DND-41 (cell line): ENCODE measurements at regions not wholly inside any gene's neighbourhood (a gene's known extent, or its start where the extent isn't known, plus 50 kb on each side); places are given as distances from the start of the nearest gene placed in this dataset.

Experiments used
- ATAC-seq: fragments of 200-7000 bp; cut with Tn5 transposase; 3 replicates; pipeline ENCODE4 v1.9.1; 2021; ENCODE audit warnings: low read depth; ENCODE audit not compliant: insufficient read depth
- DNase-seq: peaks from one replicate; pipeline ENCODE4 v3.0.0-alpha.2; 2020
- H2AFZ ChIP-seq: 2 replicates; pipeline ENCODE4 v1.6.0; 2012; ENCODE audit warnings: low read depth, low read length
- H3K27ac ChIP-seq: 2 replicates; pipeline ENCODE4 v1.5.1; 2012; ENCODE audit warnings: low read length, inconsistent platforms
- H3K27me3 ChIP-seq: fragments of 200-600 bp; sonication (generic); 2 replicates; pipeline ENCODE4 v1.6.0; 2012; ENCODE audit warnings: low read length, mild to moderate bottlenecking, inconsistent platforms; ENCODE audit not compliant: insufficient read depth, poor library complexity
- H3K36me3 ChIP-seq: 2 replicates; pipeline ENCODE4 v1.5.1; 2012; ENCODE audit warnings: low read length, inconsistent platforms; ENCODE audit not compliant: insufficient read depth
- H3K4me1 ChIP-seq: 2 replicates; pipeline ENCODE4 v1.5.1; 2012; ENCODE audit warnings: mild to moderate bottlenecking, low read length; ENCODE audit not compliant: insufficient read depth
- H3K4me2 ChIP-seq: 2 replicates; pipeline ENCODE4 v1.6.0; 2012; ENCODE audit warnings: mild to moderate bottlenecking, moderate library complexity, low read length, inconsistent platforms; ENCODE audit not compliant: insufficient read depth
- H3K4me3 ChIP-seq, 2 experiments: fragments of 200-600 bp in 1 of 2; shearing (Covaris generic) in 1 of 2; 2 replicates each; pipeline ENCODE4 v1.5.1; 2012 to 2016; ENCODE audit warnings: inconsistent platforms in 2 of 2, low read length in 2 of 2, mild to moderate bottlenecking in 2 of 2, low read depth in 1 of 2, moderate library complexity in 1 of 2
- H3K79me2 ChIP-seq: 2 replicates; pipeline ENCODE4 v1.6.0; 2012; ENCODE audit warnings: low read length, inconsistent platforms; ENCODE audit not compliant: insufficient read depth
- H3K9ac ChIP-seq: 2 replicates; pipeline ENCODE4 v1.6.0; 2012; ENCODE audit warnings: low read depth, mild to moderate bottlenecking, inconsistent platforms, low read length, moderate library complexity
- H3K9me3 ChIP-seq: 2 replicates; pipeline ENCODE4 v1.5.1; 2012; ENCODE audit warnings: low read length, moderate library complexity, mild to moderate bottlenecking, inconsistent platforms; ENCODE audit not compliant: insufficient read depth, severe bottlenecking
- H4K20me1 ChIP-seq: 2 replicates; pipeline ENCODE4 v1.6.0; 2012; ENCODE audit warnings: low read length; ENCODE audit not compliant: insufficient read depth
- CTCF ChIP-seq: IDR thresholded peaks from 2 replicates; pipeline ENCODE4 v1.5.1; 2012; ENCODE audit warnings: borderline replicate concordance, low read length, moderate library complexity, mild to moderate bottlenecking; ENCODE audit not compliant: poor library complexity, severe bottlenecking; ENCODE audit errors: extremely low read depth
- EZH2 ChIP-seq: IDR thresholded peaks from 3 replicates; pipeline ENCODE4 v1.6.1; 2012; ENCODE audit warnings: borderline replicate concordance, low read depth, mild to moderate bottlenecking, moderate library complexity, low read length, inconsistent platforms; ENCODE audit not compliant: severe bottlenecking

GRCh38 chr18:67276638-67277037 is 239.9 kb downstream of the DSEL start:
- Histone ChIP-seq H3K9ac (no peak overlapping the region), H3K27ac (no peak overlapping the region), H2AFZ (no peak overlapping the region), H3K36me3 (no peaks in the 10 kb centered on the region), H3K4me2 (no peak overlapping the region), H3K9me3 (no peaks in the 10 kb centered on the region), H3K4me1 (no peaks in the 10 kb centered on the region), H3K79me2 (no peaks in the 10 kb centered on the region), H3K4me3 (no peak overlapping the region), H4K20me1 (no peaks in the 10 kb centered on the region), H3K27me3 (no peaks in the 10 kb centered on the region)
- no peak for ATAC-seq
- no peak for TF ChIP-seq EZH2
- no peak for TF ChIP-seq CTCF
- DNase-seq = no peak

- Histone ChIP-seq H3K4me2 (no peak overlapping the region), H3K27ac (no peak overlapping the region), H3K27me3 (no peaks in the 10 kb centered on the region), H3K9ac (no peak overlapping the region), H3K9me3 (no peaks in the 10 kb centered on the region), H4K20me1 (no peaks in the 10 kb centered on the region), H3K79me2 (no peaks in the 10 kb centered on the region), H3K4me3 (no peak overlapping the region), H3K36me3 (no peaks in the 10 kb centered on the region), H3K4me1 (no peaks in the 10 kb centered on the region), H2AFZ (no peak overlapping the region)
- ATAC-seq (no peak), DNase-seq (no peak)
- TF ChIP-seq EZH2 (no peak), CTCF (no peak)
Measured at GRCh38 chr18:67273288-67273687, 243.2 kb downstream of the DSEL start.

DNA sequence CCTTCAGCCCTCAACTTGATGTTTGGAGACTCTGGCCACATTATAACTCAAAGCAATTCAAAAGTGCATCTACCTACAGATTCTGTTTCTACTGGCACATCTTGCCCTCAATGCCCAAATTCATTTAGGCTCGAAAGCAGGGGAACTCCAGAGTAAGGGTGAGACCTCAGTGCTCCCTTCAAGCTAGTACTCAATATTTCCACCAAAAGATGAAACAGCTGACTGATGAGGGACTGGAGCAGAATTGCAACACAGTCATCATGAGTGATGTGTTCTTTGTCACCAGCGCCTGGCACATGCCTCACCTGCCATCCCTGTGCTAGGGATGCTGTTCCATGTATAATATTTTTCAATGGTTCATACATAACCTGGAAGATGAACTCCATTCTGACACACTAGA is 247.3 kb downstream of the DSEL start:
- H4K20me1 ChIP-seq = no peaks in the 10 kb centered on the region
- H3K36me3 ChIP-seq = no peaks in the 10 kb centered on the region
- no peaks in the 10 kb centered on the region for H3K9me3 ChIP-seq
- H2AFZ ChIP-seq = no peak overlapping the region
- DNase-seq (no peak), ATAC-seq (no peak)
- peaks cover 12% of the 10 kb centered on the region for H3K4me1 ChIP-seq
- no peak overlapping the region for H3K9ac ChIP-seq
- H3K4me3 ChIP-seq = no peak overlapping the region
- H3K27me3 ChIP-seq = no peaks in the 10 kb centered on the region
- no peak overlapping the region for H3K4me2 ChIP-seq
- no peak for TF ChIP-seq EZH2
- TF ChIP-seq CTCF = no peak
- H3K27ac ChIP-seq = no peak overlapping the region
- no peaks in the 10 kb centered on the region for H3K79me2 ChIP-seq

DNA sequence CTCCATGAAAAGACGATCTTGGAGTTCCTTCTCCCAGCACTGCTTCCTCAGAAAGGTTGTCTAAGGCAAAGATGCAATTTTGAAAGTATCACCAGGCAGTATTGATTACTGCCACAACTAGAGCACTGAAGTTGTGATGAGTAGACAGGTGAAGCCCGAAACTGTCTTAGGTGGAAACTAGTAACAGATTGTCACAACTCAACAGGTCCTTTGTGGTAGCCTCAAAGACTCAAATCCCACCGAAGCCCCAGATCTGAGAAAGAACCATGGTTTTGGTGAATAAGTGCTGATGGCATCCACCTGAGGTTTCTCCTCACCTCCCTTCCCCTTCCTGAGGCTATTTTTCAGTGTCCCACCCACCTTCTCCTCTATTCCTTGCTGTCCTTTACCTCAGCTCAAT is 248.0 kb downstream of the DSEL start:
- no peaks in the 10 kb centered on the region for H3K9me3 ChIP-seq

More for the DNA sequence above, 248.0 kb downstream of the DSEL start:
- H3K27me3 ChIP-seq = no peaks in the 10 kb centered on the region
- no peaks in the 10 kb centered on the region for H4K20me1 ChIP-seq
- TF ChIP-seq EZH2 = no peak
- no peak for TF ChIP-seq CTCF
- no peaks in the 10 kb centered on the region for H3K79me2 ChIP-seq
- peaks cover 12% of the 10 kb centered on the region for H3K4me1 ChIP-seq
- ATAC-seq (no peak), DNase-seq (no peak)
- H3K36me3 ChIP-seq = no peaks in the 10 kb centered on the region
- no peak overlapping the region for H3K9ac ChIP-seq
- no peak overlapping the region for H3K4me3 ChIP-seq
- H3K27ac ChIP-seq = no peak overlapping the region
- no peak overlapping the region for H3K4me2 ChIP-seq
- no peak overlapping the region for H2AFZ ChIP-seq
